A673 (cell line): ENCODE measurements at regions not wholly inside any gene's neighbourhood (a gene's known extent, or its start where the extent isn't known, plus 50 kb on each side); places are given as distances from the start of the nearest gene placed in this dataset.

ENCODE experiments used
- BruUV-seq: library from RNA; stranded (reverse); fragments of 400-500 nt; replicated peaks from 2 replicates; lab custom pipeline; 2021; lab: Mats Ljungman, UMichigan
- CTCF ChIA-PET: fragments of 300-600 bp; sonication (Branson Sonifier 250); formaldehyde crosslinking; loops from one replicate; lab custom pipeline; 2022; ENCODE audit warnings: antibody characterized with exemption; lab: Charles Lee
- POLR2A ChIA-PET: fragments of 300-600 bp; sonication (Branson Sonifier 250); formaldehyde crosslinking; loops from one replicate; lab custom pipeline; 2022; ENCODE audit warnings: antibody characterized with exemption; ENCODE audit not compliant: low non-redundant PET; lab: Charles Lee
- DNase-seq: peaks from one replicate; pipeline ENCODE4 v3.0.0-alpha.2; 2015; ENCODE audit warnings: low spot score
- H3K27ac ChIP-seq: fragments of 200-600 bp; sonication (generic); 2 replicates; pipeline ENCODE4 v1.5.1; 2016; ENCODE audit warnings: mixed run types, low read depth, mild to moderate bottlenecking, mixed read lengths, antibody characterized with exemption, low read length; ENCODE audit not compliant: poor library complexity, severe bottlenecking
- H3K27me3 ChIP-seq: fragments of 200-600 bp; sonication (generic); replicated peaks from 2 replicates; pipeline ENCODE4 v1.6.1; 2017; ENCODE audit warnings: mixed run types, low read depth, mild to moderate bottlenecking, mixed read lengths, antibody characterized with exemption, low read length; ENCODE audit not compliant: insufficient read depth, poor library complexity
- H3K36me3 ChIP-seq: fragments of 200-600 bp; sonication (generic); 2 replicates; pipeline ENCODE4 v1.6.1; 2016; ENCODE audit warnings: mixed run types, mild to moderate bottlenecking, mixed read lengths, antibody characterized with exemption, low read length; ENCODE audit not compliant: insufficient read depth, poor library complexity, severe bottlenecking
- H3K4me1 ChIP-seq: fragments of 200-600 bp; sonication (generic); 2 replicates; pipeline ENCODE4 v1.6.1; 2017; ENCODE audit warnings: mixed run types, mild to moderate bottlenecking, mixed read lengths, antibody characterized with exemption, low read length; ENCODE audit not compliant: insufficient read depth, poor library complexity, severe bottlenecking
- H3K4me3 ChIP-seq: fragments of 200-600 bp; sonication (generic); 2 replicates; pipeline ENCODE4 v1.5.1; 2016; ENCODE audit warnings: low read depth, mixed run types, mild to moderate bottlenecking, mixed read lengths, low read length; ENCODE audit not compliant: poor library complexity, severe bottlenecking
- H3K9me3 ChIP-seq: fragments of 200-600 bp; sonication (generic); 2 replicates; pipeline ENCODE4 v1.6.1; 2016; ENCODE audit warnings: mixed run types, low read depth, mild to moderate bottlenecking, mixed read lengths, antibody characterized with exemption, low read length; ENCODE audit not compliant: poor library complexity, severe bottlenecking
- CTCF ChIP-seq: fragments of 300-800, 200-600 bp; sonication (generic); conservative IDR thresholded peaks from 2 replicates; pipeline ENCODE4 v1.5.1; 2017; ENCODE audit warnings: low read depth, mild to moderate bottlenecking, antibody characterized with exemption, low read length, moderate library complexity, mixed read lengths
- EZH2 ChIP-seq: fragments of 200-600 bp; sonication (generic); IDR thresholded peaks from 2 replicates; pipeline ENCODE4 v1.6.1; 2017; ENCODE audit warnings: borderline replicate concordance, low read depth, mild to moderate bottlenecking, mixed read lengths, antibody characterized with exemption, low read length; ENCODE audit not compliant: poor library complexity, severe bottlenecking
- intact Hi-C: fragments of 100-400 bp; cut with micrococcal nuclease; formaldehyde crosslinking; loops from one replicate; pipeline ENCODE4 v1.10.0; 2022; ENCODE audit not compliant: unreplicated experiment

- Histone ChIP-seq H3K4me1 (peaks cover 6% of the 10 kb centered on the region), H3K27me3 (no peaks in the 10 kb centered on the region), H3K36me3 (no peaks in the 10 kb centered on the region), H3K27ac (no peak overlapping the region), H3K4me3 (no peak overlapping the region), H3K9me3 (no peaks in the 10 kb centered on the region)
- POLR2A ChIA-PET: no interaction called here
- CTCF ChIA-PET: interaction anchor here (6.1 kb wide), 1 partner anchor 1217 kb away, joined by 116 read pairs; no protein-coding TSS in a partner anchor
- intact Hi-C loops: loop anchor here (10.0 kb wide), 2 partner anchors 278 to 922 kb away; no protein-coding TSS in a partner anchor
- TF ChIP-seq CTCF: peak; percentile 79
- TF ChIP-seq EZH2: no peak
- no TSS peak for BruUV-seq
- DNase-seq: peak; percentile 79
These were observed 214.8 kb upstream of the TPRG1 start for GRCh38 chr3:188956839-188957489.

GRCh38 chr3:188959013-188959412 lies 212.8 kb upstream of the TPRG1 start:
- peaks cover 6% of the 10 kb centered on the region for H3K4me1 ChIP-seq
- no peak for DNase-seq
- no TSS peak for BruUV-seq
- POLR2A ChIA-PET: no interaction called here
- no peak for TF ChIP-seq CTCF
- TF ChIP-seq EZH2: no peak
- H3K9me3 ChIP-seq: no peaks in the 10 kb centered on the region
- H3K27me3 ChIP-seq: no peaks in the 10 kb centered on the region
- no peak overlapping the region for H3K4me3 ChIP-seq
- CTCF ChIA-PET: interaction anchor here (0.6 kb wide), 1 partner anchor 124 kb away, joined by 3 read pairs; no protein-coding TSS in a partner anchor
- H3K27ac ChIP-seq: no peak overlapping the region
- intact Hi-C loops: loop anchor here (10.0 kb wide), 2 partner anchors 276 to 924 kb away; no protein-coding TSS in a partner anchor
- H3K36me3 ChIP-seq: no peaks in the 10 kb centered on the region

- H3K4me1 ChIP-seq: no peaks in the 10 kb centered on the region
- H3K9me3 ChIP-seq: no peaks in the 10 kb centered on the region
- H3K27me3 ChIP-seq: no peaks in the 10 kb centered on the region
- ChIA-PET POLR2A (interaction anchor here (0.7 kb wide), 1 partner anchor 181 kb away, joined by 4 read pairs; no protein-coding TSS in a partner anchor), CTCF (no interaction called here)
- no peak overlapping the region for H3K27ac ChIP-seq
- no TSS peak for BruUV-seq
- intact Hi-C loops: no loop called here
- TF ChIP-seq CTCF (no peak), EZH2 (no peak)
- no peak overlapping the region for H3K4me3 ChIP-seq
- no peak for DNase-seq
- no peaks in the 10 kb centered on the region for H3K36me3 ChIP-seq
These were observed 209.2 kb upstream of the TPRG1 start for GRCh38 chr3:188962253-188963247.
